ENCODE measurements at regions not wholly inside any gene's neighbourhood (a gene's known extent, or its start where the extent isn't known, plus 50 kb on each side); places are given as distances from the start of the nearest gene placed in this dataset.

DNA sequence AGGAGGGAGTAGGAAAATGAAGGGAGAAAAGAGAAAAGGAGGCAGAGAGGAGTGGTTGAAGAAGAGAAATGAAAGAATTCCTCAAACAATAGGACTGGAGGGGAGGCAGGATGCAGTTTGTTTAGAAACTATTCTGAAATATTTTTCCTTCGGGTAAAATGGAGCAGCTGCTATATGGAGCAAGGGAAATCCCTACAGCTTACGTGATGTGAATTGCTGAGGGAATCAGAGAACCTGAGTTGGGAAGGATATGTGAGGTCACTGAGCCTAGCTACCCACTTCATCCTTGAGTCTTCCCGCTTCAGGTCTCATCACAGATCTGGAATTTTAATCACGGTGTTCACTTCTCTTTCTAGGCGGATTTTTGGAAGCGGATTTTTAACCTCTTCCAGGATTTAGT lies 204.3 kb downstream of the ERCC6L2 start:
- no peak for TF ChIP-seq CTCF (IDR thresholded peaks at IDR 0.05)

GRCh38 chr9:96078897-96079490 lies 203.5 kb downstream of the ERCC6L2 start:
- 0 out of 2 replicates have a peak, but pooled peaks have one; percentile 28 for TF ChIP-seq CTCF (IDR thresholded peaks at IDR 0.05)

DNA sequence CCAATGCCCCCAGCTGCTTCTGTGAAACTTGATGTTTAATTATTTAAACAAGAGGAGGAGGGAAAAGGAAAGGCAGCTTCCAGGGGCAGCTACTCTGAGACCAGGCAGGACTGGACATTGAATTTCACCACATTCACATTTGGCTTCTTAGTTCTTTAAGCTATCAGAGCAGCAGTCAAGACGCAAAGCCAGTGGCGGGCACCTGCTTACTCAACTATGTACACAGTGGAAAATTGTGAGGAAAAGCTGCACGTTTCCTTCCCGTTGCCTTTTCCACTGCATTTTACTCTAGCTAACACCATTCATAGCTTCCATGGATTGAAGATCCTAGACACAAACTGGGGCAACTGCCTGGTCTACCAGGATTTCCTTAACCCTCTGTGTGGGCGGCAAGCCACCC lies 200.3 kb downstream of the ERCC6L2 start:
- TF ChIP-seq CTCF (IDR thresholded peaks at IDR 0.05) = no peak

GRCh38 chr9:96075111-96075510 lies 199.6 kb downstream of the ERCC6L2 start:
- no peak for TF ChIP-seq CTCF (IDR thresholded peaks at IDR 0.05)

GRCh38 chr9:96073531-96074480 lies 198.3 kb downstream of the ERCC6L2 start:
- TF ChIP-seq CTCF (IDR thresholded peaks at IDR 0.05) = no peak

GRCh38 chr9:96072930-96073329 lies 197.4 kb downstream of the ERCC6L2 start:
- TF ChIP-seq CTCF (IDR thresholded peaks at IDR 0.05) = no peak

- TF ChIP-seq CTCF (IDR thresholded peaks at IDR 0.05) = no peak
Measured at GRCh38 chr9:96071815-96072124, 196.3 kb downstream of the ERCC6L2 start.
